ENCODE measurements at regions not wholly inside any gene's neighbourhood (a gene's known extent, or its start where the extent isn't known, plus 50 kb on each side); places are given as distances from the start of the nearest gene placed in this dataset.

DNA sequence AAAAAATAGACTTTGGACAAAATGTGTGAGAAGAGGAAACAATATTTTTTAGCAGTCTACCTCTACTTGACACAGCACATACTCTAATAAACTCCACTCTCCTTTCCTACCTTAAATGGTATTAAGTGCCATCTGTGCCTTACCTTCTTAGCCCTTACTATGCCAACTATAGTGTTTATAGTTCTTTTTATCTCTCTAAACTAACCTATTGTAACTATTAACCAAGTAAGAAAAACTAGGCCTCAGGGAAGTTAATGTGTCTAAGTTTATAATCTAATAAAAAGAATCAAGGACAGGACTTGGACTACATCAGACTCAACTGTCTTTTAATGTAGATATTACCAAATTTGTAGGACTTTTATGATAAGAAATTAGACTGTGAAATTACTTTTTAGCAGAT, 251.7 kb upstream of the ROBO2 start:
- TF ChIP-seq, protein P1, sequence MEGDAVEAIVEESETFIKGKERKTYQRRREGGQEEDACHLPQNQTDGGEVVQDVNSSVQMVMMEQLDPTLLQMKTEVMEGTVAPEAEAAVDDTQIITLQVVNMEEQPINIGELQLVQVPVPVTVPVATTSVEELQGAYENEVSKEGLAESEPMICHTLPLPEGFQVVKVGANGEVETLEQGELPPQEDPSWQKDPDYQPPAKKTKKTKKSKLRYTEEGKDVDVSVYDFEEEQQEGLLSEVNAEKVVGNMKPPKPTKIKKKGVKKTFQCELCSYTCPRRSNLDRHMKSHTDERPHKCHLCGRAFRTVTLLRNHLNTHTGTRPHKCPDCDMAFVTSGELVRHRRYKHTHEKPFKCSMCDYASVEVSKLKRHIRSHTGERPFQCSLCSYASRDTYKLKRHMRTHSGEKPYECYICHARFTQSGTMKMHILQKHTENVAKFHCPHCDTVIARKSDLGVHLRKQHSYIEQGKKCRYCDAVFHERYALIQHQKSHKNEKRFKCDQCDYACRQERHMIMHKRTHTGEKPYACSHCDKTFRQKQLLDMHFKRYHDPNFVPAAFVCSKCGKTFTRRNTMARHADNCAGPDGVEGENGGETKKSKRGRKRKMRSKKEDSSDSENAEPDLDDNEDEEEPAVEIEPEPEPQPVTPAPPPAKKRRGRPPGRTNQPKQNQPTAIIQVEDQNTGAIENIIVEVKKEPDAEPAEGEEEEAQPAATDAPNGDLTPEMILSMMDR (IDR thresholded peaks at IDR 0.05; ENCODE audit: low read depth, low read length), result no peak
- TF ChIP-seq EZH2phosphoT487 (IDR thresholded peaks at IDR 0.05; ENCODE audit: low read depth), result no peak

Measured in OCI-LY3 (cell line).